ENCODE measurements at regions not wholly inside any gene's neighbourhood (a gene's known extent, or its start where the extent isn't known, plus 50 kb on each side); places are given as distances from the start of the nearest gene placed in this dataset.

- no peak for DNase-seq (ENCODE audit: low read depth, low spot score)
- no peak overlapping the region for H3K4me3 ChIP-seq (ENCODE audit: low read depth, low read length)
- no peaks in the 10 kb centered on the region for H3K9me3 ChIP-seq (ENCODE audit: control insufficient read depth, insufficient read depth, low read length)
- H3K27ac ChIP-seq (ENCODE audit: low read depth, low read length), result no peak overlapping the region
- H3K27me3 ChIP-seq (ENCODE audit: control insufficient read depth, insufficient read depth, low read length), result peaks cover 13% of the 10 kb centered on the region
- no peak for TF ChIP-seq CTCF (IDR thresholded peaks at IDR 0.05; ENCODE audit: low read depth, low read length)
- ChIA-PET POLR2A (no interaction called here), CTCF (no interaction called here)
Measured at GRCh38 chr17:65477600-65477999, 83.8 kb downstream of the AXIN2 start.

GRCh38 chr17:65474660-65475059 is 86.8 kb downstream of the AXIN2 start:
- Histone ChIP-seq H3K27ac (ENCODE audit: low read depth, low read length) (no peak overlapping the region), H3K9me3 (ENCODE audit: control insufficient read depth, insufficient read depth, low read length) (no peaks in the 10 kb centered on the region), H3K27me3 (ENCODE audit: control insufficient read depth, insufficient read depth, low read length) (peaks cover 26% of the 10 kb centered on the region), H3K4me3 (ENCODE audit: low read depth, low read length) (no peak overlapping the region)
- POLR2A ChIA-PET, result no interaction called here
- CTCF ChIA-PET, result no interaction called here
- DNase-seq (ENCODE audit: low read depth, low spot score), result no peak
- no peak for TF ChIP-seq CTCF (IDR thresholded peaks at IDR 0.05; ENCODE audit: low read depth, low read length)

- no peak overlapping the region for H3K4me3 ChIP-seq (ENCODE audit: low read depth, low read length)
- TF ChIP-seq CTCF (IDR thresholded peaks at IDR 0.05; ENCODE audit: low read depth, low read length), result no peak
- no peaks in the 10 kb centered on the region for H3K9me3 ChIP-seq (ENCODE audit: control insufficient read depth, insufficient read depth, low read length)
- ChIA-PET CTCF (no interaction called here), POLR2A (no interaction called here)
- no peak overlapping the region for H3K27ac ChIP-seq (ENCODE audit: low read depth, low read length)
- no peak for DNase-seq (ENCODE audit: low read depth, low spot score)
- H3K27me3 ChIP-seq (ENCODE audit: control insufficient read depth, insufficient read depth, low read length), result peaks cover 29% of the 10 kb centered on the region
Measured at GRCh38 chr17:65473985-65474384, 87.5 kb downstream of the AXIN2 start.

GRCh38 chr17:65473363-65473762 is 88.1 kb downstream of the AXIN2 start:
- DNase-seq (ENCODE audit: low read depth, low spot score), result no peak
- Histone ChIP-seq H3K4me3 (ENCODE audit: low read depth, low read length) (no peak overlapping the region), H3K27ac (ENCODE audit: low read depth, low read length) (no peak overlapping the region), H3K27me3 (ENCODE audit: control insufficient read depth, insufficient read depth, low read length) (peaks cover 30% of the 10 kb centered on the region), H3K9me3 (ENCODE audit: control insufficient read depth, insufficient read depth, low read length) (no peaks in the 10 kb centered on the region)
- ChIA-PET POLR2A (no interaction called here), CTCF (no interaction called here)
- TF ChIP-seq CTCF (IDR thresholded peaks at IDR 0.05; ENCODE audit: low read depth, low read length), result no peak

- Histone ChIP-seq H3K4me3 (ENCODE audit: low read depth, low read length) (no peak overlapping the region), H3K27ac (ENCODE audit: low read depth, low read length) (no peak overlapping the region), H3K9me3 (ENCODE audit: control insufficient read depth, insufficient read depth, low read length) (no peaks in the 10 kb centered on the region), H3K27me3 (ENCODE audit: control insufficient read depth, insufficient read depth, low read length) (peaks cover 30% of the 10 kb centered on the region)
- CTCF ChIA-PET, result no interaction called here
- TF ChIP-seq CTCF (IDR thresholded peaks at IDR 0.05; ENCODE audit: low read depth, low read length), result no peak
- POLR2A ChIA-PET, result no interaction called here
- DNase-seq (ENCODE audit: low read depth, low spot score), result no peak
Measured at GRCh38 chr17:65472666-65473309, 88.7 kb downstream of the AXIN2 start.
